ENCODE measurements at regions not wholly inside any gene's neighbourhood (a gene's known extent, or its start where the extent isn't known, plus 50 kb on each side); places are given as distances from the start of the nearest gene placed in this dataset.

GRCh38 chr1:87615491-87615890, 286.8 kb downstream of the LMO4 start:
- no peak for TF ChIP-seq CTCF (IDR thresholded peaks at IDR 0.05; ENCODE audit: low read length)
- no peak for TF ChIP-seq EZH2 (optimal IDR thresholded peaks at IDR 0.05; ENCODE audit: low read depth, low read length)
- no peak for TF ChIP-seq EZH2phosphoT487 (IDR thresholded peaks at IDR 0.05; ENCODE audit: low read length)
